T-cell (primary cell): ENCODE measurements at regions not wholly inside any gene's neighbourhood (a gene's known extent, or its start where the extent isn't known, plus 50 kb on each side); places are given as distances from the start of the nearest gene placed in this dataset.

Experiments used
- ATAC-seq, 4 experiments: fragments of 200-7000 bp in 3 of 4; fragments of 150-1000 bp in 1 of 4; cut with Tn5 transposase; replicated peaks in 1 of 4; 1 replicate in 3 of 4; 2 replicates in 1 of 4; pipeline ENCODE4 v1.10.0; 2021; ENCODE audit warnings: moderate library complexity in 3 of 4, mild to moderate bottlenecking in 2 of 4, moderate number of reproducible peaks in 1 of 4
- CTCF ChIA-PET, 2 donors: fragments of 300-600 bp; sonication (Branson Sonifier 250); formaldehyde crosslinking; loops; one replicate each; lab custom pipeline; 2022; ENCODE audit warnings: antibody characterized with exemption in 2 of 2; lab: Charles Lee
- POLR2A ChIA-PET, 2 donors: fragments of 300-600 bp; sonication (Branson Sonifier 250); formaldehyde crosslinking; loops; one replicate each; lab custom pipeline; 2022; ENCODE audit warnings: antibody characterized with exemption in 2 of 2; lab: Charles Lee
- DNase-seq, 35 experiments: peaks; one replicate each; pipeline versions ENCODE4 v3.0.0 to v3.0.0-alpha.2; 2013 to 2023
- H3K27ac ChIP-seq: one replicate; pipeline ENCODE4 v1.5.1; 2013; ENCODE audit warnings: low read length
- H3K27me3 ChIP-seq, 2 experiments: replicated peaks in 1 of 2; 1 replicate in 1 of 2; 2 replicates in 1 of 2; pipeline versions ENCODE4 v1.6.1 to v1.7.0; 2013; ENCODE audit warnings: low read length in 1 of 2, mixed read lengths in 1 of 2; ENCODE audit not compliant: control insufficient read depth in 2 of 2, insufficient read depth in 2 of 2; ENCODE audit errors: extremely low read depth in 1 of 2
- H3K36me3 ChIP-seq, 2 donors: 1 replicate in 1 of 2; 2 replicates in 1 of 2; pipeline versions ENCODE4 v1.6.1 to v1.7.0; 2013; ENCODE audit warnings: low read length in 1 of 2; ENCODE audit not compliant: control insufficient read depth in 2 of 2, insufficient read depth in 1 of 2; ENCODE audit errors: extremely low read depth in 1 of 2
- H3K4me1 ChIP-seq, 2 experiments: 1 replicate in 1 of 2; 2 replicates in 1 of 2; pipeline versions ENCODE4 v1.6.1 to v1.7.0; 2013; ENCODE audit warnings: low read length in 2 of 2, mixed read lengths in 1 of 2; ENCODE audit not compliant: insufficient read depth in 2 of 2, control insufficient read depth in 1 of 2; ENCODE audit errors: extremely low read depth in 1 of 2
- H3K4me3 ChIP-seq, 2 donors: 1 replicate in 1 of 2; 2 replicates in 1 of 2; pipeline versions ENCODE4 v1.5.1 to v1.7.0; 2013; ENCODE audit warnings: mild to moderate bottlenecking in 2 of 2, low read length in 1 of 2, moderate library complexity in 1 of 2; ENCODE audit not compliant: control insufficient read depth in 1 of 2; ENCODE audit errors: extremely low read depth in 1 of 2
- H3K9me3 ChIP-seq: 2 replicates; pipeline ENCODE4 v1.7.0; 2013
- H3K27ac Mint-ChIP-seq, 2 donors: one replicate each; pipeline ENCODE4 v1.8.0; 2020 to 2021; ENCODE audit warnings: mild to moderate bottlenecking in 2 of 2, mixed read lengths in 2 of 2
- H3K27me3 Mint-ChIP-seq, 2 donors: one replicate each; pipeline ENCODE4 v1.8.0; 2021 to 2022; ENCODE audit warnings: mixed read lengths in 2 of 2
- H3K36me3 Mint-ChIP-seq: one replicate; pipeline ENCODE4 v1.8.0; 2021; ENCODE audit warnings: mixed read lengths
- H3K4me1 Mint-ChIP-seq, 3 donors: one replicate each; pipeline ENCODE4 v1.8.0; 2020 to 2022; ENCODE audit warnings: mixed read lengths in 3 of 3, mild to moderate bottlenecking in 1 of 3
- H3K4me3 Mint-ChIP-seq, 3 donors: one replicate each; pipeline ENCODE4 v1.8.0; 2020 to 2022; ENCODE audit warnings: mild to moderate bottlenecking in 3 of 3, mixed read lengths in 3 of 3, moderate library complexity in 3 of 3
- H3K9me3 Mint-ChIP-seq, 3 donors: one replicate each; pipeline ENCODE4 v1.8.0; 2020 to 2022; ENCODE audit warnings: mixed read lengths in 3 of 3
- WGBS: methylation state at CpG from one replicate; pipeline ENCODE4 v1.1.5; 2013; ENCODE audit warnings: missing lambda C conversion rate; ENCODE audit not compliant: insufficient coverage; 5-methylcytosine and 5-hydroxymethylcytosine counted together

DNA sequence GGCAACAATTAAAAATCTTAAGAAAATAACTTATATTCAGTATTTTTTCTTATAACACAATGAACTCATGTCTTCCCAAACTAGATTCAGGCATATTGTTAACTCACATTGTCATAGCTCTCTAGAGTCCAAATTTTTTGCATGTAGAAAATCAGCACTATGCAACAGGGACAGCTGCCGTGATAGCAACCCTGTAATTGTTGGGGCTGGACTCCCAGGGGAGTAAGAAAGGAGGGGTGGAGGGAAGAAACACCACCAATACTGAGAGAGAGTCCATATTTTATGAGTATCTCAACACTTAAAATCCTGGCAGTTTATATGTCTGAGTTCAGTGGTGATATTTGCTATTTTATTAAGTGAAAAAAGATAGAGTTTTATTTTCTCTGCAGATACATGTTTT lies 89.6 kb upstream of the HS3ST5 start:
- no peak overlapping the region for H3K4me3 Mint-ChIP-seq
- H3K9me3 ChIP-seq = no peaks in the 10 kb centered on the region
- no peak overlapping the region for H3K4me3 ChIP-seq
- CTCF ChIA-PET = no interaction called here
- POLR2A ChIA-PET = no interaction called here
- ATAC-seq (no peak), DNase-seq (no peak)
- no peaks in the 10 kb centered on the region for H3K4me1 Mint-ChIP-seq
- no peaks in the 10 kb centered on the region for H3K4me1 ChIP-seq
- H3K27me3 ChIP-seq = no peaks in the 10 kb centered on the region
- no peaks in the 10 kb centered on the region for H3K36me3 ChIP-seq
- no peak overlapping the region for H3K27ac ChIP-seq
- H3K27me3 Mint-ChIP-seq = no peaks in the 10 kb centered on the region
- H3K36me3 Mint-ChIP-seq = no peaks in the 10 kb centered on the region
- WGBS = no CpG with 5 or more reads among the region's 1 CpG
- no peak overlapping the region for H3K27ac Mint-ChIP-seq
- H3K9me3 Mint-ChIP-seq = no peaks in the 10 kb centered on the region

DNA sequence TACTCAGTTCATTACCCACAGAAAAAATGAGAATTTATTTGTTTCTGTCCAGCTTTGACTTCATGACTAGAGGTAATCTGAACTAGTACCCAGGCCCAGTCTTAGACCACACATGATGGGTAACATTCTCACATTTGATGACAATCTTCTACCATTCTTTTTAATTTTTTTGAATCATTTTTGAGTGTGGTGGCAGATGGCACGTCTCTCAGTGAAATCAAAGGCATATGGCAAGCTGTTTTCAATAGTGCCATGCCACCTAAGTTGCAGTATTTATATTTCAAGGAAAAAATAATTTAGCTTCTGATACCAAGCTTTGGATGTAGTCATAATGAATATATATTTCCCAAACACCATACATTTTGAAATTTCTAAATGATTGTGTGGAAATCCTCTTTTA lies 88.8 kb upstream of the HS3ST5 start:
- ATAC-seq (no peak), DNase-seq (no peak)
- no peaks in the 10 kb centered on the region for H3K4me1 ChIP-seq
- ChIA-PET CTCF (no interaction called here), POLR2A (no interaction called here)
- no peak overlapping the region for H3K27ac ChIP-seq
- no peaks in the 10 kb centered on the region for H3K36me3 ChIP-seq
- no peaks in the 10 kb centered on the region for H3K9me3 ChIP-seq
- Mint-ChIP-seq H3K27ac (no peak overlapping the region), H3K4me3 (no peak overlapping the region), H3K36me3 (no peaks in the 10 kb centered on the region), H3K9me3 (no peaks in the 10 kb centered on the region), H3K27me3 (peaks cover 0 to 5% of the 10 kb centered on the region in 2 donors), H3K4me1 (no peaks in the 10 kb centered on the region)
- H3K4me3 ChIP-seq = no peak overlapping the region
- H3K27me3 ChIP-seq = no peaks in the 10 kb centered on the region
- no CpG with 5 or more reads among the region's 1 CpG for WGBS

DNA sequence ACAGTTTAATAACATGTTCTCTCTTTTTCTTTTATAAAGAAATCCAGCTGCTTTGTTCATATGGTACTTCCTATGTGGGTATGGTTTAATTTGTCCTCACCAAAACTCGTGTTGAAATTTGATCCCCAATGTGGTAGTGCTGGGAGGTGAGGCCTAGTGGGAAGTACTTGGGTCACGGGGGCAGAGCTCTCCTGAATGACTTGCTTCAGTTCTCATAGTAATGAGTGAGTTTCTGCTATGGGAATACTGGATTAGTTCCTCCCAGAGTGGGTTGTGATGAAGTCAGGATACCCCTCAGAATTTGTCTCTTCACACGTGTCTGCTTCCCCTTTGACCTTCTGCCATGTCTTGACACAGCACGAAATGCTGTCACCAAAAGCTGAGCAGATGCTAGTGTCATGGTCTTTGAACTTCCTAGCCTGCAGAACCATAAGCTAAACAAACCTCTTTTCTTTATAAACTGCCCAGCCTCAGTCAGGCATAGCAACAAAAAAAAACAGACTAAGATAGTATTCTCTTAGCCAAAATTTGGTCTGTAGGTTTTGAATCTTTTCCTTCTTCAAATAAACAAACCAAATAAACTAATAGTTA lies 87.8 kb upstream of the HS3ST5 start:
- ChIA-PET POLR2A (no interaction called here), CTCF (no interaction called here)
- H3K9me3 Mint-ChIP-seq = no peaks in the 10 kb centered on the region
- DNase-seq (no peak), ATAC-seq (no peak)
- no peak overlapping the region for H3K27ac Mint-ChIP-seq
- H3K36me3 ChIP-seq = no peaks in the 10 kb centered on the region
- H3K4me3 ChIP-seq = no peak overlapping the region
- no peaks in the 10 kb centered on the region for H3K36me3 Mint-ChIP-seq
- H3K9me3 ChIP-seq = no peaks in the 10 kb centered on the region
- peaks cover 0 to 5% of the 10 kb centered on the region in 2 donors for H3K27me3 Mint-ChIP-seq
- no peak overlapping the region for H3K27ac ChIP-seq
- H3K4me3 Mint-ChIP-seq = no peak overlapping the region
- no peaks in the 10 kb centered on the region for H3K27me3 ChIP-seq
- no peaks in the 10 kb centered on the region for H3K4me1 ChIP-seq
- no peaks in the 10 kb centered on the region for H3K4me1 Mint-ChIP-seq
- 39% methylated on average over 3 of the region's 4 CpGs for WGBS

DNA sequence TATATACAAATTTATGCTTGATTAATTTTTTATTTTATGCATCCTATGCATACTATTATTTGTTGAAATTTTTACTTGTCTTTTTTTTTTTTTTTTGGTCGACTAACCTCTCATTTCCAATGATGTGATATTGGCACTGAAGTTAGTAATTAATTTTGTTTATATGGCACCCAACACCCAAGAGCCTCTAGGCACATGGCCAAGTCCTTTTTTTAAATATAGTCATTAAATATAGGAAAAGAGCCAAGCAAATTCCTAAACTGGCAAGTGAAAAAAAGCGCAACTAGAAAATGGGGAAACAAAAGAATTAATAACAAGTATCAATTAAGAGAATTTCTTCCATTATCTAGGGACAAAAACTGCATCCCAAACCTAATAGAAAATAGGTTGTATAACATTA lies 85.5 kb upstream of the HS3ST5 start:
- H3K27me3 Mint-ChIP-seq = peaks cover 0 to 5% of the 10 kb centered on the region in 2 donors
- POLR2A ChIA-PET = no interaction called here
- H3K4me3 Mint-ChIP-seq = no peak overlapping the region
- Histone ChIP-seq H3K4me1 (no peaks in the 10 kb centered on the region), H3K27me3 (no peaks in the 10 kb centered on the region), H3K9me3 (no peaks in the 10 kb centered on the region), H3K27ac (no peak overlapping the region), H3K4me3 (no peak overlapping the region), H3K36me3 (no peaks in the 10 kb centered on the region)
- CTCF ChIA-PET = no interaction called here
- H3K4me1 Mint-ChIP-seq = no peaks in the 10 kb centered on the region
- no peak for ATAC-seq
- DNase-seq = no peak
- H3K9me3 Mint-ChIP-seq = peaks cover 0 to 13% (median 0%) of the 10 kb centered on the region in 3 donors
- H3K27ac Mint-ChIP-seq = no peak overlapping the region
- H3K36me3 Mint-ChIP-seq = no peaks in the 10 kb centered on the region
- no CpG with 5 or more reads among the region's 2 CpGs for WGBS

DNA sequence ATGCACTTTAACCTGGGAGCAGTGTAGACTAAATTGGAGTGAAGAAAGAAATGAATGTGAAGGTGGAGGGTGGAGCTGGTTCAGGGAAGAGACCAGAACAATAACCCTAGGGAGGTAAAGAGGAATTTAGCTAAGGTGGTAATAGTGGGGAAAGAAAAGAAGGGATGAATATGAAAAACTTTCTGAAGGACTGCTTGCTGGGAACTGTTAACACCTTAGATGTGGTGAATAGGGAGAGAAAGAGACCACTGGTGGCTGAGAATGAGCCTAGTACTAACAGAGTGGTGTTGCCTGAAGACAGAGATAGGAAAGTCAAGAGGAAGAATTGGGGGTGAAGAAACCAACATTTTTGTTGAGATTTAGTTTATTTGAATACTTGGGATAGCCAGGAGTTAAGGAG lies 78.4 kb upstream of the HS3ST5 start:
- Mint-ChIP-seq H3K36me3 (no peaks in the 10 kb centered on the region), H3K4me1 (no peaks in the 10 kb centered on the region), H3K9me3 (peaks cover 2 to 23% (median 3%) of the 10 kb centered on the region in 3 donors), H3K27ac (no peak overlapping the region), H3K4me3 (no peak overlapping the region), H3K27me3 (no peaks in the 10 kb centered on the region)
- H3K27ac ChIP-seq = no peak overlapping the region
- ChIA-PET CTCF (no interaction called here), POLR2A (no interaction called here)
- H3K36me3 ChIP-seq = no peaks in the 10 kb centered on the region
- H3K9me3 ChIP-seq = no peaks in the 10 kb centered on the region
- H3K4me1 ChIP-seq = no peaks in the 10 kb centered on the region
- H3K27me3 ChIP-seq = no peaks in the 10 kb centered on the region
- no peak overlapping the region for H3K4me3 ChIP-seq
- DNase-seq (no peak), ATAC-seq (no peak)

DNA sequence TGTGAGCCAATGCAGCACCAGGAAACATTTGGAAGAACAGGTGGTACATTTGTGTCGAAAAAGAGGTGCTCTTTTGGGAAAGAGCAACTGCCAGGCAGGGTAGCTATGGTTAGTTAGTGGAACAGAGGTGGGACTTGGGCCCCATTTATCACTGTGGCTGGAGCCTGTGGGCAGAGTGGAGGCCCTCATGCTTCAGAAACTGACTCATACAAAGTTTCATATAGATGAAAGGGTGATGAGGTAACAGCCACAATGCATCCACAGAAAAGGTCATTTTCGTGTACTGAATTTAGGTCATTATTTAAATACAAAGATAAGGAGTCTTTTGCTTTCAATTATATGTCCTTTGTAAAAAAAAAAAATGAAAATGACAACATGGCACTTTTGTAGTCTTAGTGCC lies 76.4 kb upstream of the HS3ST5 start:
- Mint-ChIP-seq H3K27ac (no peak overlapping the region), H3K9me3 (peaks cover 2 to 16% (median 3%) of the 10 kb centered on the region in 3 donors), H3K4me1 (no peaks in the 10 kb centered on the region), H3K4me3 (no peak overlapping the region), H3K36me3 (no peaks in the 10 kb centered on the region), H3K27me3 (no peaks in the 10 kb centered on the region)
- CTCF ChIA-PET = no interaction called here
- DNase-seq (no peak), ATAC-seq (no peak)
- WGBS = 55% methylated on average over 1 of the region's 2 CpGs
- Histone ChIP-seq H3K4me1 (no peaks in the 10 kb centered on the region), H3K9me3 (no peaks in the 10 kb centered on the region), H3K27me3 (no peaks in the 10 kb centered on the region), H3K36me3 (no peaks in the 10 kb centered on the region), H3K4me3 (no peak overlapping the region), H3K27ac (no peak overlapping the region)
- POLR2A ChIA-PET = no interaction called here
